Gastrocnemius medialis (tissue), 4 donors: ENCODE measurements at regions not wholly inside any gene's neighbourhood (a gene's known extent, or its start where the extent isn't known, plus 50 kb on each side); places are given as distances from the start of the nearest gene placed in this dataset.

Experiments used
- POLR2A ChIP-seq, 2 donors: fragments of 450-650 bp; IDR thresholded peaks; one replicate each; pipeline ENCODE4 v1.6.1; 2017; ENCODE audit warnings: antibody characterized with exemption in 2 of 2, mild to moderate bottlenecking in 2 of 2, moderate library complexity in 2 of 2
- TF ChIP-seq, protein P1 (sequence below), 5 experiments: fragments of 450-650 bp in 3 of 5; fragments of 200-600 bp in 2 of 5; sonication (generic) in 2 of 5; IDR thresholded peaks in 4 of 5; conservative IDR thresholded peaks in 1 of 5; 1 replicate in 4 of 5; 2 replicates in 1 of 5; pipeline ENCODE4 v1.5.1; 2016 to 2019; ENCODE audit warnings: antibody characterized with exemption in 5 of 5, mild to moderate bottlenecking in 3 of 5, moderate library complexity in 3 of 5

DNA sequence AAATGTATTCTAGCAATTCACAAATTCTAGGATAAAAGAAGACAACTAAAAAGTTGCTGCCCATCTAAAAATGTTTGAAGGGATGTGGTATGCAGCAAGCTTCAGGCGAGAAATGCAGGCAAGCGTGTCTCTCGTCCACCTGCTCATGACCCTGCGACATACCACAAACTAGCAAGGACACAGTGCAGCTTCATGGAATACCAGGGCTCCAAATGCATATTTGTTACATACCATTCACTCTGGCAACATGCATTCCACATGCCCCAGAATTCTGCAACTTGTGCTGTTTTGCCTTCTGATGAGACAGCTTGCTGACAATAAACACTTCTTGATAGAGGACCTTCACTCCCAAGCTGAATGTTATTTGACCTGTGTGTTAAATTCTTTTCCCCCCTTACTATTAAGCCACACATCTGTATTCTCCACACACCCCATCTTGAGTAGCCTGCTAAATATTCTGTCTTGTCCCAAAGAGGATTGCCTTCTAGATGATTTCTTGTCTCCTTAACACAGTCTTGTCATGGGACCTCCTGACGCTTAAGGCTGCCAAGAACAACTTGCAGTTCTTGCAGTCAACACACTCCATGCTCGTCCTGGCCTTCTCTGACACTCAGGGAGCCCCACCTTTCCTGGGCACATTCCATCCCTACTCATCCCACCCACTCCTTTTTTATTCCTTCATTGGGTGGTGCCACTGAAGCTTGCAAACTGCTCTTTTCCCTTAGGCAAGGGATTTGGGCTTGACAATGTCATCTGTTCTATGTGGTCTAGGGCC, 340.5 kb downstream of the PIK3R1 start:
- TF ChIP-seq, protein P1, sequence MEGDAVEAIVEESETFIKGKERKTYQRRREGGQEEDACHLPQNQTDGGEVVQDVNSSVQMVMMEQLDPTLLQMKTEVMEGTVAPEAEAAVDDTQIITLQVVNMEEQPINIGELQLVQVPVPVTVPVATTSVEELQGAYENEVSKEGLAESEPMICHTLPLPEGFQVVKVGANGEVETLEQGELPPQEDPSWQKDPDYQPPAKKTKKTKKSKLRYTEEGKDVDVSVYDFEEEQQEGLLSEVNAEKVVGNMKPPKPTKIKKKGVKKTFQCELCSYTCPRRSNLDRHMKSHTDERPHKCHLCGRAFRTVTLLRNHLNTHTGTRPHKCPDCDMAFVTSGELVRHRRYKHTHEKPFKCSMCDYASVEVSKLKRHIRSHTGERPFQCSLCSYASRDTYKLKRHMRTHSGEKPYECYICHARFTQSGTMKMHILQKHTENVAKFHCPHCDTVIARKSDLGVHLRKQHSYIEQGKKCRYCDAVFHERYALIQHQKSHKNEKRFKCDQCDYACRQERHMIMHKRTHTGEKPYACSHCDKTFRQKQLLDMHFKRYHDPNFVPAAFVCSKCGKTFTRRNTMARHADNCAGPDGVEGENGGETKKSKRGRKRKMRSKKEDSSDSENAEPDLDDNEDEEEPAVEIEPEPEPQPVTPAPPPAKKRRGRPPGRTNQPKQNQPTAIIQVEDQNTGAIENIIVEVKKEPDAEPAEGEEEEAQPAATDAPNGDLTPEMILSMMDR (IDR thresholded peaks at IDR 0.05 in 4 of 5, conservative IDR thresholded peaks at IDR 0.05 in 1 of 5) = no peak
- TF ChIP-seq POLR2A (IDR thresholded peaks at IDR 0.05) = no peak
